GM18868 (cell line): ENCODE measurements at regions not wholly inside any gene's neighbourhood (a gene's known extent, or its start where the extent isn't known, plus 50 kb on each side); places are given as distances from the start of the nearest gene placed in this dataset.
A peak's percentile ranks its signal among the peaks of the same experiment; 100 is the strongest.
"Not testable (repeated sequence)": the region's sequence is repeated elsewhere in the genome, so short reads cannot be mapped to it uniquely, and the experiment has no call there.

Experiments used
- ATAC-seq: cut with Tn5 transposase; IDR thresholded peaks from one replicate; pipeline ENCODE4 v1.9.1; 2021; ENCODE audit warnings: mild to moderate bottlenecking, moderate library complexity; ENCODE audit not compliant: unreplicated experiment

DNA sequence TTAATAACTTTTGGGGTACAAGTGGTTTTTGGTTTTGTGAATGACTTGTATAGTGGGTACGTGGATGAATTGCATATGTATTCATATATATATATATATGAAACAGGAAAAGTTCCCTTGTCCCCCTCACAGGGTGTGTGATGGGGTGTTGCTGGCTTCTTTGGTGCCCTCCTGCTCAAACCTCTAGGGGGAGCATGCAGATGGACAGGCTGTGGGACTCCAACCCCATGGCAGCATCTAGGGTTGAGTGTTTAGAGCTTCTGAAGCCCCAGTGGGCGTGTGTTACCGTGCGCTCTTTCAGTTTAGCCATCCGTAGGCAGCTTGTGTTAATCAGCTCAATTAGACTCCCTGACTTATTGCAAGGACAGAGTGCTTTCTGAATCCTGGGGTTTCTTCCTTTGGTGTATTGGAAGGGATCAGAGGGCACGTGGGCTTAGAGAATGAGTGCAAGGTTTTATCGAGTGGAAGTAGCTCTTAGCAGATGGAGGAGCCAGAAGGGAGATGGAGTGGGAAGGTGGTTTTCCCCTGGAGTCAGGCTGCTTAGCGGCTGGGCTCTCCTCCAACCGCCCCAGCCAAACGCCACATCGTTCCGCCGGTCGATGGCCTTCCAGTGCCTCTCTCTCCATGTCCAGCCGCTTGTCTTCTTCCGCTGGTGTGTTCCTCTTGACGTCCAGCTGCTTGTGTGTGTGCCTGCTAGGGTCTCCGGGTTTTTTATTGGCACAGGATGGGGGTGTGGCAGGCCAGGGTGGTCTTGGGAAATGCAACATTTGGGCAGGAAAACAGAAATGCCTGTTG, 674.4 kb upstream of the LCORL start:
- no peak for ATAC-seq

DNA sequence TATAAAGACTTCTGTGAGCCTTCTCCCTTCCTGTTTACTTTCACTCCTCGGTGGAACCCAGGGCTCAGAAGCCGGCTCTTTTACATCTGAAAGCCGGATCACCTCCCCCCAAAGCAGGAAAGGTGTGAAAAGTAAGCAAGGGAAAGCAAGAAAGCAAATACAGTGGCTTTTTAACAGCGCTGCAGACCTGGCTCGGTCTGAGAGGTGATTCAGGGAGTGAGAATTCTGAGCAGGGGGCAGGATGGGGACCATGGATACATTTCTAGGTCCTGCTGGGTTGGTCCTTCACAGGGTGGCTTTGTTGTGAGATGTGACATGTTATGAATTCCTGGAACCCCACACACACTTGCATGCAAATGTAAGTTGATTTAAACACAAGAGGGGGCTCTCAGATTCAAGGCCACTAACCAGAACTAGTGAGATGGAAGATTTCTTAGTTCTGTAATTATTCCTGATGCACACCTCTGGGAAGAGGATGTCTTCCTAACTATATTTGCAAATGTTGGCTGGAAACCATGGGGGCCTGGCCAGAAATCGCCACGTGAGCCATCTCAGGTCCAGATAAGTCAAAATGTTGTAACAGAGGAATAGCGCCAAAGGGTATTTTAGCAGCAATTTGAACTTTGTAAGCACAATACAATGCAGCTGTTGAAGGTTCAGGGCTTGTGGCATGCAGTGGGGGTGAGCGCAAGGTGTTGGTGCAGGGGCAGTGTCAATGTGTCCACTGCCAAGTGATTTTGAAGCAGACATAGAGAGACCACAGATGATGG, 670.1 kb upstream of the LCORL start:
- ATAC-seq, result no peak

DNA sequence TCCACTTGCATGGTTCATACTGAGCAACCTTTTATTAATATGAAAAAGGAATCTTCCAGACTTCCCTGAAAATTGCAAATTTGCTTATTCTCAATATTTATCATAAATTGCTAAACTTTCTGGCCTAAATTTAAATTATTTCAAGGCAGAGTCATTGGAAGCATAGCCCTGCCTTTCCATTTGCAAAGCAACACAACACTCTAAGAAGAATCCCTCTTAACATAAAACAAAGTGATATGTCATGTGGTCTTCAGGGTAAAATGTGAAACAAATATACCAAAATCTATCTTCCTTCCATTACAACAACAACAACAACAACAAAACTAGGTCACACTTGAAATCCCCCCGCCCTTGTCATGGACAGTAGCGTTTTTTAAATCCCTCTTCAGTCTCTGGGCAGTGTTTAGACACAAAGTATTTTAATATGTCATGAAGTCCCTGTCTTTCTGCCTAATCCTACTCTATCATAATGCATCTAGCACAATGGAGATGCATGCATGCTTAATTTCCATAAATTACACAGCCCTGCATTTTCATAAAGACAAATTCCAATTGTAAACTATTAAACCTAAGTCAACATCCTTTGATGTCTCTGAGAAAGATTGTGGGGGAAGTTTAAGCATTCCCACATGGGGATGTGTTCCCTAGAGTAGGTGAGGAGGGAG, 668.9 kb upstream of the LCORL start:
- ATAC-seq, result no peak

DNA sequence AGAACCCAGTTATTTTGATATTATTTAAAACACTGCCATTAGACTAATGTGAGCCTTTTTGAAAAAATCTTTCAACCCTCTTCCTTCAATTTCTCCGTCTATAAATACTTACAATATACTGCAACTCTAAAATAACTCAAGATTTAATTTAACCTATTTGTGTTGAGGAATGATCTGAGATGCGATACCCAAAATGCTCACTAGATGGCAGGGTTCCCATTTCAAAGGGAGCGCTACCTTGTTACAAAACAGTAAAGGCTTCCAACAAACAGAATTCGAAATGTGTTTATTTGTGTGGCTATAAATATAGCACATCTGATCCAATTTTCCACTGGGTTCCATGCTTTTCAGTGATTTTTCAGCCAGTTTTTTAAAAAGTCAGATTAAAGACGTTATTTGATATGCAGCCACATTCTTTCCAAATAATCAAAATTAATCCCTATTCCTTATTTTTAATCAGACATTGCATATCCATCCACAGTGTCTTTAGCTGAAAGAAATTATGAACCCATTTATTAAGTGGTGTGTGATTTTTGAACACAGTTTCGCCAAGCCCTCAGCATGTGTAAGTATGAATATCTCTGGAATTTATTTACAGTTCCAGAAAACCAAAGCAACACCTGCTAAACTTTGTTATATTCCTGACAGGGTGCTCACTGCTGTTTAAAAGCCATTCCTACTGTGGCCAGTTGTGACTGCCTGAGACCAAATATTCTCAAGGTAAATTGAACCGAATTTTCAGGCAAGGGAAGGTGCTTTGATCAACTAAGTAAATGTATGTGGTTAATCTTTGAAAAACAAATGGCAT, 668.0 kb upstream of the LCORL start:
- ATAC-seq, result peak; percentile 81

DNA sequence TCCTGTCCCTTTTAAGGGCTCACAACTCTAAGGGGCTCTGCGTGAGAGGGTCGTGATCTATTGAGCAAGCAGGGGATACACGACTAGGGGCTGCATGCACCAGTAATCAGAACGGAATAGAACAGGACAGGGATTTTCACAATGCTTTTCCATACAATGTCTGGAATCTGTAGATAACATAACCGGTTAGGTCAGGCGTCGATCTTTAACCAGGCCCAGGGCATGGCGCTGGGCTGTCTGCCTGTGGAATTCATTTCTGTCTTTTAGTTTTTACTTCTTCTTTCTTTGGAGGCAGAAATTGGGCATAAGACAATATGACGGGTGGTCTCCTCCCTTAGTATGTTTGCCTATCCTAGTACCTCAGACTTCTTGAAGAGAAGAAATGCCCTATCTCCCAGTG, 666.8 kb upstream of the LCORL start:
- not testable (repeated sequence) for ATAC-seq

DNA sequence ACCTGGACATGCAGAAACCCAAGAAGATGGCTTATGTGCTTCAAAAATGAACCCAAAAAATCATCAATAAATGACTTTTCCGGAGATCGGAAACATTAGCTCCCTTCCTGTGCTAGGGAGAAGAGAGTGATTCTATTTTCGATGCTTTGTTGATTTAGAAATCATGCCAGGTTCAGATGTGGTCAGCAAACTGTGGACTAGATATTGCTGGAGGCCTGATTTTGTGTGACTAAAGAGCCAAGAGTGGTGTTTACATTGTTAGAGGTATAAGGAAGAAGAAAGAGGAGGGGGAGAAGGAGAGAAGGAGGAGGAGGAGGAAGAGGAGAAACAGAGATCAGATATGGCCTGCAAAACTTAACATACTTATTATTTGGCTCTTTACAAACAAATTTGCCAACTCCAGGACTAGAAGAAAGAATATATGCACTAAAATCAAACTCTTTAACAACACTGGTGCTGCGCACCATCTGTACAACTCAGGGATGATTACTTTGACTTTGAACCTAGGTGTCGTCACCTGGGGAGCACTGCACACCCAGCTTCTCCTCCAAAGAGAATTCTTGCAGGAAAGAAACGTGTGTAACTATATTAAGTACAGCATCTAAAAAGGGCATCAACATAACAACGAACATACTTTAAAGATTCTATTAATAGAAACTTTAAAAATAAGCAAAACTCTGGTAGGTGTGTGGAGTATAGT, 664.9 kb upstream of the LCORL start:
- no peak for ATAC-seq

DNA sequence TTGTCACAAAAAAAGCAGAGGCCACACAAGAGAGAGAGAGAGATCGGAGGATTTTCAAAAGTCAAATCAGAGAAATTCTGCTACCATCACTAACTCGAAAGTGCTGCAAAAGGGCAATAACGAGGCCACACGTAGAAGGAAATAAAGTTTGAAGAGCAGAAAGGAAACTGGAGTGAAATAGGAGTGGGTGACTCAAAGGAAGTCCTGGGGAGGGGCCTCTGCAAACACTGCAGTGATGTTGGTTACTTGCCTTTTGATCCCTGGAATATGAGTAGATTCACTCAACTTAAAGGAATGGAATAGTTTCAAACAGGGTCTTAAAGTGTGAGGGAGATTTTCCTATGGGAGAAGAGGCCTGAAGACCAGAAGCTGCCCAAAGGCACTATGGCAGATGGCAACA, 663.4 kb upstream of the LCORL start:
- ATAC-seq, result no peak

DNA sequence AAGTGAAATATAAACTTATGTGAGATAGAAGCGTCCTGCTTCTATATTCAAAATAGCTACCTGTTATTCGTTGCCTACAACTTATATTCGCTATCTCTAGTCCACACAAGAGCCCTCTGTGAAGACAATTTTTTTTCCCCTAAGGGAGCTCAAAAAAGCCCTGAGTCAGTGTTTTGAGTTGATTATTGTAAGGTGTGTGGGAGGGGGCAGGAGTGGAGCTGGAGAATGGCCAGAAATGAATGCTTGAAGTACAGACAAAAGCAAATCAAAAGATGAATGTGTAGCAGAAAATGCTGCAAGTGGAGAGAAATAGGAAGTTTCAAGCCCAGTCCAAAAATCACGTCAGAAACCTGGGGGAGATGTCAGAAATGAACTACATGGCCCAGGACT, 655.0 kb upstream of the LCORL start:
- no peak for ATAC-seq

DNA sequence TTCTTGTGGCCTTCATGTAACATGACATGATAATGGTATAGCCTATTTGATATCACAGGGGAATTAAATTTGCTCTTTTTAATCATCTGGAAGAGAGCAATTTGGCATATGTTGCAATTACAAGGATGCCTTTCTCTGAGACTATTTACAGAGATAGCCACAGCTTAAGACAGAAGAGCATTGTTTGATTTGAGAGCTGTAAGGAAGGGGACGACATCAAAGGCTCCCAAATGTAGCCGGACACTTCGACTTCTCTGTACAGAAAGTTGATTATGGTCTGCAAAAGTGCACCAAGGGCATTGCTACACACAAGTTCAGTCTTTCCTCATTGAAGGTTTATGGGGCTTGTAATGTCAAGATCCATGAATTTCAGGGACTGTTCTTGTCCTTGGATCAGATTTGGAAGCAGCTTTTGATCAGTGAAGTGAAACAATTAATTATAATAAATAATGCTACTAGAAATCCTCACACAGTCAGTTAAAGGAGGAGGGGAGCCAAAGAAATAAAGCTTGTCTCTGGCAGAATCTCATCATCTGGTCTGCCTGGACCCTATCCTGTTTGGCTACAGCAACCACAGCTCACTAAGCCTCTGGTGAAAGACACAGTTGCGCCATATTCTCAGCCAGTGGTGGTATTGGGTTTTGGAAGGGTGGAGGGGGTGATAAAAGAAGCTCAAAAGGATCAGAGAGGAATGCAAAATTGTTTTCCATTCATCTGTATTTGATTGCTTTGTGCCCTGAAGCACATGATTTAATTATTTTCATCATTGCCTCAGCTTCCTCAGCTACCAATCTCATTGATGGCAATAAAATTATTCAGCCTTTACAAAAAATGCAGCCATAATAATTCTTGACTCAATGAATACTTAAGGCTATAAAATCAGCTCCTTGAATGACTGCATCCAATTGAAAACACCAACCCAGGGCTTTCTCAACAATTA, 654.3 kb upstream of the LCORL start:
- no peak for ATAC-seq

DNA sequence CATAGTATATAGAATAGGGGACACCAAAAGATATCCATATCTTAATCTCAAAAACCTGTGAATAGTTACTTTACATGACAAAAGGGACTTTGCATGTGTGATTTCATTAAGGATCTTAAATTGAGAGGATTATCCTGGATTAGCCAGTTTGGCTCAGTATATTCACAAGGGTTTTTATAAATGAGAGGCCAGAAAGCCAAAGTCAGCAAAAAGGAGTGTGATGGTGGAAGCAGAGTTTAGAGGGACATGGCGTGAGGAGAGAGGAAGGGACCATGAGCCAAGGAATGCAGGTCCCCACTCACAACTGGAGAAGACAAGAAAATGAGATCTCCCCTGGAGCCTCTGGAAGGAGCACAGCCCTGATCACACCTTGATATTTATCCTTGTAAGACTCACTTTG, 648.5 kb upstream of the LCORL start:
- ATAC-seq, result no peak

DNA sequence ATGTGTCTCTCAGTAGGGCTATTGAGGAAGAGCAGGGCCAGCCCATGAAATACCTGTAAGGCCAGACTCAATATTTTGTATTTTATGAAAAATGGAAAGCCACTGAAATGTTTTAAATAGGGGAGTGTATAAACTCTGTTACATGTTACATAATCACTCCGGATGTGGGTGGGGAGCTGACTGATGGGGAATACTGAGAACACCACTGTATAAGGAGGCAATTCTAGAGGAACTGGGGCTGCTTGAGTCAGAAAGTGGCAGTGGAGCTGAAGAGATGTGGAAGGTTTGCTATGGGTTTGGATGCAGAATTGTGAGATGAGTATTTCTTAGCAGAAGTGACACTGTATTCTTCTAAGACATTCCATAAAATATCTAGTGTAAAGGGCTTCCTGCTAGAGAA, 647.8 kb upstream of the LCORL start:
- no peak for ATAC-seq

DNA sequence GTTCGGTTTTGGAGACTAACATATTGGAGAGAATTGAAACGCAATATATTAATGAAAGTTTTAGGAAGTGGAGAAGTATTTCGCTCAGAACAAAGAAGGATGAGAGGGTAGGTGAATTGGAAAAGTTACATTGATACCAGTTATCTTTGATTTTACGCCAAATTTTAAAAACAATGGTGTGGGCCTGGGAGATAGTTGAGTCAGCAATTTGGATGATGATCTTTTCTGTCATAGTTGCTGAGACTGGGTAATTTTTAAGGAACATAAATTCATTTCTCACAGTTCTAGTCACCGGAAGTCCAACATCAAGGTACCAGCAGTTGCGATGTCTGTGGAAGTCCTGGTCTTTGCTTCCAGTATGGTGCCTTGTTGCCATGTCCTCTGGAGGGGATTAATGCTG, 644.8 kb upstream of the LCORL start:
- ATAC-seq, result no peak

DNA sequence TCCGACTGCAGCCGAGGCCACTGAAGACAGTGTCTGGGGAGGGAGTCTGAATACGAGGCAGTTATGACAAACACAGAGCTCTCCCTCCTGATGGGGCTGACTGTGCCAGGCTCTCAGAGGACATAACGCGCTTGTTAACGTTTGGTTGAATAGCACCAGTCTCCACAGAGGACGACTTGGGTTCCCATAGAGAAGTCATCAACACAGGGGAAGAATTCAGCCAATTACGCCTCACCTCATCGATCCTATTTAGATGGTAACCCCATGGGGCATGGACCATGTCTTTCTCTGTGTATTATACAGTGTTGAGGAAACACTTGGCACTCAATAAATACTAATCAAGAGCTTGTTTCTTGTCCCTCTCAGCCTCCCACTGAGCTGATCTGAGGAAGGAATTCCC, 642.6 kb upstream of the LCORL start:
- ATAC-seq, result no peak

DNA sequence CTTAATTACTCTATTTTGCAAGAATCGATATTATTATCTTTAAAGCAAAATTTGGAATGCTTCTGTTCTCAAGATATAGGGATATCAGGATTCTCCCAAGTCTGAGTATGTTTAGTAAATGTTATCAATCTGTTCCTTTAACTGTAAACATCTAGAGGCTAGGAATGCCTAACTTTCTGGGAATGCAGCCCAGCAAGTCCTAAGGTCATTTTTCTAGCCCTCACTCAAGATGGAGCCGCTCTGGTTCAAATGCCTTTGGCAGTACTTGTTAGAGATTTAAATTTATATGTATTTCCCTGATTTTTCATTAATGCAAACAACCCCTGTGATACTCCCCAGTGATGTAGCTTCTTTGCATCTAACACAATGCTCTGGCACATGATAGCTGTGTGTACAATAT, 623.8 kb upstream of the LCORL start:
- ATAC-seq, result no peak

DNA sequence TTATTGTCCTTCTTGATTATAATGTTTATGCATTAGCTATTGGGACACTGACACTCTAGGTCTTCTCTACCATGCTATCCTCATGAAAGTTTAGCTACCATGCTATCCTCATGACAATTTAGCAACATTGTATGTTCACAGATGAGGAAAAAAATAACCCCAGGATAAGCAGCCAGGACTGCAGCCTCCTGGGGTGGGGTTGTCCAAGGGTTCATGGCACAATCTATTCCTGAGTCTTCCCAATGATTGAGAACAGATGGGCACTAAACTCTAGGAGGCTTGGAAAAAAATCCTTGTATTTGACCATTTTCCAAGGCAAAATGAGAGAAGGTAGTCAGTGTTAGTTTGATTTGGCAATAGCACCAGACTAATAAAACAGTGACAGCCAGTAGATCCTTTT, 619.8 kb upstream of the LCORL start:
- no peak for ATAC-seq

DNA sequence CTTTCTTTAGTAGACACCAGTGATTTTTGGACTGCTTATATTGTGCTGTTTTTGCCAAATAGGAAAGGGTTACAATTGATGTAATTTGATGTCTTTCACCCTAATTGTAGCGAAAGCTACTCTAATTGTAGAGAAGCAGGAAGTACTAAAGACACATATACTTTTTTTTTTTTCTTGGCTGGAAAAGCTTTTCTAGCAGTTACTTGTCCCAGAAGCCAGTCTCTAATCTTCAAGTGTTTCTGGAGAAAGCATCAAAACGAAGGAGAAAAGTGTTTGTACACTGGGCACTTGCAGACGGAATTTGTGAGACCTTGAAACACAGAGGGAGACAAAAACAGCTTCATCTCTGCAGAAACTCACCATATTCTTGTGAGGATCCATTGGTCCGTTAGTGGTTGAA, 616.5 kb upstream of the LCORL start:
- no peak for ATAC-seq

DNA sequence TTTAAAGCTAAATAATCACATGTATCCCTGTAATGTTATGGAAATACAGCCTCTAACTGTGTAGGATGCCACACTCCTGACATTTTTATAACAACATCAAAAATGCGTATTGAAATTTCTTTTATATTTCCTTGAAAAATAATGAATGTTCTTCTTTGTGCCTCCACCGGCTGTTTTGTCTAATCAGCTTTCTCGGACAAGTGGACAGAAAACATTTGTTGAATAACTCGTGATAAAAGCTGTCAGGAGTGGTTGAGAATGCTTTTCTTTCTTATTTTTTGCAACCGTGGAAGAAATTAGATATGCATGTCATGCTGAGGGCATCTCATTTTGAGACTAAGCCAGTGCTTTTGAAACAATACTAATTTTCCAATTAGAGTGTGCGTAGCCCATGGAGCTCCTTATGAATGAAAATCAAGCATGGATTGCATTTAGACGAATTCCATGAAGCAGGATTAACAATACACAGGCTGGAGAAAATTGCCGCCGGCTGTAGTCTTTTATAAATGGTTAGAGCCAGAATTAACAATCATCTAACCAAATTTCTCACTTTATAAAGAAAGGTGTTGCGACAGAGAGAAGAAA, 614.5 kb upstream of the LCORL start:
- ATAC-seq, result no peak

DNA sequence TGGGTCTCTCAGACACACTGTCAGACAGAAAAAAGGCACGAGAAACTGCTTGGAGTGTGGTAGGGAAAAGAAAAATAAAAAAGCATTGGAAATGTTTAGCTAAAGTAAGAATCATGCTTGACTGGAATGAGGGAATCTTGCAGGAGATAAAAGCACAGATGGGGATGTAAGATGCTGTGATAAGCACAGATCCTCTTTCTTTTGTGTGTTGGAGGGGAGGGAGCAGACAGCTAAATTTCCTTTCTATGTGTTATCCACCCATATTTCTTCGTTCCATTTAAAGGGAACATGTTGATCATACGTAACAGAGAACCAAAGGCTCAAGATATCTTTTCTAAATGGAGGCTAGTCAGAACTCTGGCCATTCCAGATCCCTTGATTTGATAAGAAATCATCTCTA, 614.0 kb upstream of the LCORL start:
- no peak for ATAC-seq

DNA sequence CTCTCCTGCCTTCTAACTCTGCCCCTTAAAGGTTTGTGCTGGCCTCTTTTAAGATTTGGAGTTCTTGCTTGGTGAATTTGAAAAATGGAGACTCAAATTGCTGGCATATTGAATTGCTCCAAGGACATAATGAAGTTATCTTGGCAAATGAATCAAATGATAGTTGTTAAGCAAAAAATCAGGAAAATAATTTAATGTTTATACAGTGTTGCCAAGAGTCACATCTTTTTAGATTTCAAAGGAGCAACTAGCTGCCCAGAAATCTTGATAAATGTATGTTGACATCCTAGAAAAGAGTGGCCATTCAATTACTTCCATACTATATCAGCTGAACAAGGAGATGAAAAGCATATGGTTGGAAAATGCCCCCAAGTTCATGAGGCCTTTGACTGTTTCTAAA, 610.0 kb upstream of the LCORL start:
- ATAC-seq, result no peak
